Chondrocyte (in vitro differentiated cells): ENCODE measurements at regions not wholly inside any gene's neighbourhood (a gene's known extent, or its start where the extent isn't known, plus 50 kb on each side); places are given as distances from the start of the nearest gene placed in this dataset.
"Not testable (repeated sequence)": the region's sequence is repeated elsewhere in the genome, so short reads cannot be mapped to it uniquely, and the experiment has no call there.

Experiments
- DNase-seq: peaks from one replicate; pipeline ENCODE4 v3.0.0; 2021; ENCODE audit warnings: mixed read lengths, low spot score
- H3K27ac Mint-ChIP-seq: one replicate; pipeline ENCODE4 v1.8.0; 2021; ENCODE audit warnings: mild to moderate bottlenecking, moderate library complexity, mixed read lengths; ENCODE audit not compliant: unreplicated experiment
- H3K27me3 Mint-ChIP-seq: 2 replicates; pipeline ENCODE4 v1.8.0; 2021; ENCODE audit warnings: low read depth, mixed read lengths
- H3K36me3 Mint-ChIP-seq: 2 replicates; pipeline ENCODE4 v1.8.0; 2021; ENCODE audit warnings: low read depth, mixed read lengths
- H3K4me1 Mint-ChIP-seq: 2 replicates; pipeline ENCODE4 v1.8.0; 2021; ENCODE audit warnings: low read depth, mild to moderate bottlenecking, mixed read lengths
- H3K4me3 Mint-ChIP-seq: one replicate; pipeline ENCODE4 v1.8.0; 2021; ENCODE audit warnings: mild to moderate bottlenecking, moderate library complexity, mixed read lengths; ENCODE audit not compliant: unreplicated experiment
- H3K9me3 Mint-ChIP-seq: 2 replicates; pipeline ENCODE4 v1.8.0; 2021; ENCODE audit warnings: low read depth, mixed read lengths

GRCh38 chr1:143837924-143838597 lies 133.7 kb downstream of the FAM72C start:
- DNase-seq, H3K27ac Mint-ChIP-seq, H3K9me3 Mint-ChIP-seq, H3K4me1 Mint-ChIP-seq, H3K4me3 Mint-ChIP-seq, H3K27me3 Mint-ChIP-seq, H3K36me3 Mint-ChIP-seq: not testable (repeated sequence)

- H3K27me3 Mint-ChIP-seq, H3K27ac Mint-ChIP-seq, H3K9me3 Mint-ChIP-seq, H3K4me3 Mint-ChIP-seq, H3K36me3 Mint-ChIP-seq, DNase-seq, H3K4me1 Mint-ChIP-seq: not testable (repeated sequence)
These were observed 138.4 kb downstream of the FAM72C start for GRCh38 chr1:143833376-143833775.

GRCh38 chr1:143832379-143832716 lies 139.4 kb downstream of the FAM72C start:
- not testable (repeated sequence) for H3K36me3 Mint-ChIP-seq

GRCh38 chr1:143831479-143832378 lies 140.1 kb downstream of the FAM72C start:
- not testable (repeated sequence) for H3K27ac Mint-ChIP-seq, H3K4me3 Mint-ChIP-seq, H3K9me3 Mint-ChIP-seq, DNase-seq, H3K27me3 Mint-ChIP-seq, H3K4me1 Mint-ChIP-seq, H3K36me3 Mint-ChIP-seq

More at GRCh38 chr1:143832379-143832716, 139.4 kb downstream of the FAM72C start:
- not testable (repeated sequence) for H3K4me1 Mint-ChIP-seq, DNase-seq, H3K4me3 Mint-ChIP-seq, H3K27me3 Mint-ChIP-seq, H3K9me3 Mint-ChIP-seq, H3K27ac Mint-ChIP-seq

- H3K4me3 Mint-ChIP-seq, H3K27me3 Mint-ChIP-seq, H3K4me1 Mint-ChIP-seq, H3K36me3 Mint-ChIP-seq, H3K27ac Mint-ChIP-seq, DNase-seq, H3K9me3 Mint-ChIP-seq: not testable (repeated sequence)
These were observed 145.6 kb downstream of the FAM72C start for GRCh38 chr1:143826162-143826561.

GRCh38 chr1:143824266-143824665 lies 147.5 kb downstream of the FAM72C start:
- DNase-seq, H3K27ac Mint-ChIP-seq, H3K36me3 Mint-ChIP-seq, H3K9me3 Mint-ChIP-seq, H3K27me3 Mint-ChIP-seq, H3K4me1 Mint-ChIP-seq, H3K4me3 Mint-ChIP-seq: not testable (repeated sequence)

- H3K27ac Mint-ChIP-seq, H3K9me3 Mint-ChIP-seq, H3K27me3 Mint-ChIP-seq, DNase-seq, H3K36me3 Mint-ChIP-seq, H3K4me3 Mint-ChIP-seq, H3K4me1 Mint-ChIP-seq: not testable (repeated sequence)
These were observed 151.7 kb downstream of the FAM72C start for GRCh38 chr1:143820058-143820457.

- H3K4me1 Mint-ChIP-seq, DNase-seq, H3K9me3 Mint-ChIP-seq, H3K27ac Mint-ChIP-seq, H3K4me3 Mint-ChIP-seq, H3K36me3 Mint-ChIP-seq, H3K27me3 Mint-ChIP-seq: not testable (repeated sequence)
These were observed 155.4 kb downstream of the FAM72C start for GRCh38 chr1:143816369-143816768.

- DNase-seq, H3K4me3 Mint-ChIP-seq, H3K9me3 Mint-ChIP-seq, H3K27me3 Mint-ChIP-seq, H3K36me3 Mint-ChIP-seq, H3K4me1 Mint-ChIP-seq, H3K27ac Mint-ChIP-seq: not testable (repeated sequence)
These were observed 166.4 kb downstream of the FAM72C start for GRCh38 chr1:143805374-143805773.

GRCh38 chr1:143804707-143805356 lies 167.0 kb downstream of the FAM72C start:
- DNase-seq, H3K9me3 Mint-ChIP-seq, H3K4me1 Mint-ChIP-seq, H3K36me3 Mint-ChIP-seq, H3K27me3 Mint-ChIP-seq, H3K27ac Mint-ChIP-seq: not testable (repeated sequence)
- peak overlapping the region; percentile 57 for H3K4me3 Mint-ChIP-seq

GRCh38 chr1:143803927-143804411 lies 167.8 kb downstream of the FAM72C start:
- H3K27ac Mint-ChIP-seq, H3K36me3 Mint-ChIP-seq, H3K27me3 Mint-ChIP-seq, H3K9me3 Mint-ChIP-seq, H3K4me1 Mint-ChIP-seq: not testable (repeated sequence)
- H3K4me3 Mint-ChIP-seq: peak overlapping the region; percentile 62
- DNase-seq: peak; percentile 20

- H3K36me3 Mint-ChIP-seq, H3K4me1 Mint-ChIP-seq, DNase-seq, H3K27ac Mint-ChIP-seq, H3K4me3 Mint-ChIP-seq, H3K27me3 Mint-ChIP-seq, H3K9me3 Mint-ChIP-seq: not testable (repeated sequence)
These were observed 168.7 kb downstream of the FAM72C start for GRCh38 chr1:143803095-143803494.
